ENCODE measurements at regions not wholly inside any gene's neighbourhood (a gene's known extent, or its start where the extent isn't known, plus 50 kb on each side); places are given as distances from the start of the nearest gene placed in this dataset.

DNA sequence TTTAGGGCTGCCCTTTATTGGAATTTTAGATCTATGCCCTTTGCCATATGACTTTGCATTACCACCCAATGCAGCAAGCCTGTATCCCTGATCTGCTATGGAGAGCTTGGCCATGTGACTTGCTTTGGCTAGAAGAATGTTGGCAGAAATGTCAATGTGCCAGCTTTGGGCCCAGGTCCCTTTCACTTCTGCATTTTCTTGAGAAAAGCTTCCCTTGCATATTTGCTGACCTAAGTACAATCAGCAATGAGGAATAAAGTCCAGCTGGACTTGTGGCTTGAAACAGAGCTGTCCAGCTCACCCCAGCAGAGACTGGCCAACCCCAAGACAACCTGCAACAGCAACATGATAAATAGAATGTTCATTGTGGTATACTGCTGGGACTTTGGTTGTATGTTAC, 135.9 kb downstream of the PAH start:
- no peaks in the 10 kb centered on the region for H3K36me3 ChIP-seq
- no peaks in the 10 kb centered on the region for H3K4me1 ChIP-seq
- H3K9me3 ChIP-seq = no peaks in the 10 kb centered on the region
- H3K27me3 ChIP-seq = no peaks in the 10 kb centered on the region
- no peak overlapping the region for H3K4me3 ChIP-seq
- TF ChIP-seq, protein P1, sequence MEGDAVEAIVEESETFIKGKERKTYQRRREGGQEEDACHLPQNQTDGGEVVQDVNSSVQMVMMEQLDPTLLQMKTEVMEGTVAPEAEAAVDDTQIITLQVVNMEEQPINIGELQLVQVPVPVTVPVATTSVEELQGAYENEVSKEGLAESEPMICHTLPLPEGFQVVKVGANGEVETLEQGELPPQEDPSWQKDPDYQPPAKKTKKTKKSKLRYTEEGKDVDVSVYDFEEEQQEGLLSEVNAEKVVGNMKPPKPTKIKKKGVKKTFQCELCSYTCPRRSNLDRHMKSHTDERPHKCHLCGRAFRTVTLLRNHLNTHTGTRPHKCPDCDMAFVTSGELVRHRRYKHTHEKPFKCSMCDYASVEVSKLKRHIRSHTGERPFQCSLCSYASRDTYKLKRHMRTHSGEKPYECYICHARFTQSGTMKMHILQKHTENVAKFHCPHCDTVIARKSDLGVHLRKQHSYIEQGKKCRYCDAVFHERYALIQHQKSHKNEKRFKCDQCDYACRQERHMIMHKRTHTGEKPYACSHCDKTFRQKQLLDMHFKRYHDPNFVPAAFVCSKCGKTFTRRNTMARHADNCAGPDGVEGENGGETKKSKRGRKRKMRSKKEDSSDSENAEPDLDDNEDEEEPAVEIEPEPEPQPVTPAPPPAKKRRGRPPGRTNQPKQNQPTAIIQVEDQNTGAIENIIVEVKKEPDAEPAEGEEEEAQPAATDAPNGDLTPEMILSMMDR (IDR thresholded peaks at IDR 0.05) = no peak
- no peak for TF ChIP-seq POLR2A (IDR thresholded peaks at IDR 0.05)
- no peak for TF ChIP-seq POLR2AphosphoS5 (IDR thresholded peaks at IDR 0.05; ENCODE audit: insufficient read depth in 1 of 2, low read depth in 1 of 2)
- no peak overlapping the region for H3K27ac ChIP-seq
- no peak for DNase-seq (ENCODE audit: extremely low spot score in 2 of 2)
- intact Hi-C loops (cut with DNase I) = no loop called here

DNA sequence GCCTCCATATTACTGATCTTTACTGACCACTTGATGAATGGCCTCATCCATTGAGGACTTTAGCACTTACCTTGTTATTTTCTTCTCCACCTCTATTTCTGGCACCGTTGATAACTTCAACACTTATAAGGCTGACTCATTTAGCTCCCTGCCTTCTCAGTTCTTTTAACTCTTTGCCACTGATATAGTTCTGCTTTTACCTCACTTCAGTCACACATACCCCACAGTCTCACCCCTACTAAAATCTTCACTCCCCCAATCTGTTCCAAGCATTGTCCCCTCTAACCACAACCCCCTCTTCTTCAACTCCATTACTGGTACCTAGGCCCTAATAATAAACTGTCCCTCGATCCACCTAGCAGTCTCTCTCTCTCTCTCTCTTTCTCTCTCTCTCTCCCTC, 141.0 kb downstream of the PAH start:
- no peak overlapping the region for H3K27ac ChIP-seq
- H3K4me1 ChIP-seq = no peaks in the 10 kb centered on the region
- intact Hi-C loops (cut with DNase I) = no loop called here
- H3K9me3 ChIP-seq = no peaks in the 10 kb centered on the region
- TF ChIP-seq POLR2AphosphoS5 (IDR thresholded peaks at IDR 0.05; ENCODE audit: insufficient read depth in 1 of 2, low read depth in 1 of 2) (no peak), POLR2A (IDR thresholded peaks at IDR 0.05) (no peak)
- TF ChIP-seq, protein P1 (IDR thresholded peaks at IDR 0.05) = no peak
- no peaks in the 10 kb centered on the region for H3K36me3 ChIP-seq
- no peaks in the 10 kb centered on the region for H3K27me3 ChIP-seq
- no peak overlapping the region for H3K4me3 ChIP-seq
- no peak for DNase-seq (ENCODE audit: extremely low spot score in 2 of 2)

DNA sequence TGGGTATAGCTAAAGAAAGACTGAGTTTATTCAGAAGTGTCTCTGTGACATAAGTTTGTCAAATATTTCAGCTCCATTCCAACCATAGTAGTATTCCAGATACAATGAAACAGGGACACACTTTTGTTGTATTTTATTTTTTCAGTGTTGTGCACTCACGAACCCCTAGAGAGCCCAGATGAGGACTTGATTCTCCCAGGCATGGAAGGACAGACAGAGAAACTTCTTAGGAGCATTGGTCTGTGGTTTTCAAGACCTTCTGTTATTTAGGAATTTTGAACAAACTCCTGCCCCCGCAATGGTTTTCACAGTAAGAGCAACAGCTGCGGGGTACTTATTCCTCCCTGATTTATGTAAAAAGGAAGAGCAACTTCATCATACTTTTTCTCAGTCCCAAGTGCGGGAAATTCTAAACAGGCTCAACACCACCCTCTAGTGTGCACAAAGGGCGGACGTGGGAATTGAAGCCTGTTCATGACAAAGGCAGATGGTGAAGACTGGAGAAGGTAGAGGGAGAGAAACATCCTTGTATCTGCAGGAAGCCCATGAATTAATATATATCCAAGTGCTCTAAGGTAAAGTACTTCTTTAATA, 147.6 kb downstream of the PAH start:
- H3K4me1 ChIP-seq = no peaks in the 10 kb centered on the region
- H3K27me3 ChIP-seq = no peaks in the 10 kb centered on the region
- no peaks in the 10 kb centered on the region for H3K9me3 ChIP-seq
- DNase-seq (ENCODE audit: extremely low spot score in 2 of 2) = no peak
- intact Hi-C loops (cut with DNase I) = loop anchor here (5.0 kb wide), 1 partner anchor 832 kb away; no protein-coding TSS in a partner anchor
- H3K27ac ChIP-seq = peak overlapping the region; percentile 36
- no peaks in the 10 kb centered on the region for H3K36me3 ChIP-seq
- H3K4me3 ChIP-seq = no peak overlapping the region
- no peak for TF ChIP-seq POLR2A (IDR thresholded peaks at IDR 0.05)
- TF ChIP-seq, protein P1 (IDR thresholded peaks at IDR 0.05) = peak; percentile 11 to 73 (median 22)
- peak in 1 of 2 donors; percentile 23 for TF ChIP-seq POLR2AphosphoS5 (IDR thresholded peaks at IDR 0.05; ENCODE audit: insufficient read depth in 1 of 2, low read depth in 1 of 2)

DNA sequence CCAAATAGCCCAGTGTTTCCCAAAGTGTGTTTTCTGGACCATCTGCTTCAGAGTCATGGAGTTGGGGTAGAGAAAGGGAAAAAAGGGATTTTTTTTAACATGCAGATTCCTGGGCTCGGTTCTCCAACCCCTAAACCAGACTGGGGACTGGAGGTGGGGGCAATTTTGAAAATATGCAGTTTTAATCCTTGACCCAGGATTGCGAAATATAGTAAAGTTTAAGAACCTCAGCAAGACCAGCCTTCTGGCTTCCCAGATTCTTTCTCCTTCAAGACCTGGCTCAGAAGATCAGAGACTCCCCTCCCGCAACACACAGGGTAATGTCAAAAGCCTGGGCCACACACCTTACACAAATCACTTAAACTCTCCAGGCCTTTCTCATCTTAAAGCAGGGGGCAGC, 150.1 kb downstream of the PAH start:
- Histone ChIP-seq H3K27me3 (no peaks in the 10 kb centered on the region), H3K4me3 (no peak overlapping the region), H3K9me3 (no peaks in the 10 kb centered on the region), H3K27ac (no peak overlapping the region), H3K4me1 (peaks cover 5% of the 10 kb centered on the region), H3K36me3 (no peaks in the 10 kb centered on the region)
- no peak for DNase-seq (ENCODE audit: extremely low spot score in 2 of 2)
- intact Hi-C loops (cut with DNase I) = loop anchor here (5.0 kb wide), 1 partner anchor 830 kb away; no protein-coding TSS in a partner anchor
- TF ChIP-seq POLR2A (IDR thresholded peaks at IDR 0.05) (no peak), POLR2AphosphoS5 (IDR thresholded peaks at IDR 0.05; ENCODE audit: insufficient read depth in 1 of 2, low read depth in 1 of 2) (no peak)
- TF ChIP-seq, protein P1 (IDR thresholded peaks at IDR 0.05) = no peak

DNA sequence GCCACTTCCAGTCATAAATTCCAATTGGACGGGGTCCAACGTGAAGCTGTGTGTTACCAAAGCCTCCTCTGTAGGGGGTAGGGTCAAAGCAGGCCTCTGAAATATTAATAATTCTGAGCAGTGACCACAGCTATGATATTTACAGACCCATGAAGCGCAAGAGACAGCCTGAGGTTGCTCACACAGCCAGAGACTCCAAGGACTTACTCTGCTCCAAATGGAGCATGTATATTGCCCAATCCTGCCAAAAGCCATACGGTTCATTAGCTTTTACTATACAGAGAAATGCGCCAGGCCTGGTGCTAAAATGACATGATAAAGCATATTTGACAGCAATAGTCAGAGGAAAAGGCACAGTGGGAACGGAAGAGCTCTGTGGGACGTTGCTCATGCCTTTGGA, 151.3 kb downstream of the PAH start:
- Histone ChIP-seq H3K9me3 (no peaks in the 10 kb centered on the region), H3K27me3 (no peaks in the 10 kb centered on the region), H3K36me3 (no peaks in the 10 kb centered on the region), H3K27ac (no peak overlapping the region), H3K4me1 (peaks cover 5% of the 10 kb centered on the region), H3K4me3 (no peak overlapping the region)
- DNase-seq (ENCODE audit: extremely low spot score in 2 of 2) = no peak
- TF ChIP-seq POLR2A (IDR thresholded peaks at IDR 0.05) (no peak), POLR2AphosphoS5 (IDR thresholded peaks at IDR 0.05; ENCODE audit: insufficient read depth in 1 of 2, low read depth in 1 of 2) (no peak)
- TF ChIP-seq, protein P1 (IDR thresholded peaks at IDR 0.05) = no peak
- intact Hi-C loops (cut with DNase I) = loop anchor here (5.0 kb wide), 1 partner anchor 828 kb away; no protein-coding TSS in a partner anchor
